ENCODE measurements at regions not wholly inside any gene's neighbourhood (a gene's known extent, or its start where the extent isn't known, plus 50 kb on each side); places are given as distances from the start of the nearest gene placed in this dataset.

GRCh38 chr2:106306387-106306786 lies 112.3 kb upstream of the UXS1 start:
- CTCF ChIA-PET = no interaction called here

DNA sequence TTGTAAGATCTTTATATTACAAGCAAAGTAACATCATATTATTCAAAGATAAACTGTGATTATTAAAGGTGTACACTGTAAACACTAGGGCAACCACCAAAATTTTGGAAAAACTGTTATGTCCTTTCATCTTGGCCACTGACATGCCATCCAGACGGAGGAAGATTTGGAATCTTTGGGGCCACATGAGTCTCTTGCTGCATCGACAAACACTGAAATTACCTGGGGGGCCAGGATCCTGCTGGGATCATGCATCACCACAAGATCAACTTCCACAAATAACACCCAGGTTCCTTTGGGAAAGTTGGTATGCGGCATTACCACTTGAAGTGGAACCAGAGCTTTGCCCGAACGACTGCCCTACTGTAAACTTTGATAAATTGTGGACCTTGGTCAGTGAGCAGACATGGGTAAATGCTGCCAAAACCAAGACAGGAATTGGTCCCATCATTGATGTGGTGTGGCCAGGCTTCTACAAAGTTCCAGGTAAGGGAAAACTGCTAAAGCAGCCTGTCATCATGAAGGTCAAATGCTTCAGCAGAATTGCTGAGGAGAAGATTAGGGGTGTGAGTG lies 110.6 kb upstream of the UXS1 start:
- ChIA-PET POLR2A (ENCODE audit: unreplicated experiment) (no interaction called here), CTCF (no interaction called here)
- H4K20me1 ChIP-seq (ENCODE audit: low read length) = no peaks in the 10 kb centered on the region
- no peak overlapping the region for H3K4me2 ChIP-seq (ENCODE audit: low read length)
- no peak overlapping the region for H3K9ac ChIP-seq (ENCODE audit: low read length)
- intact Hi-C loops (cut with micrococcal nuclease) = no loop called here
- no peaks in the 10 kb centered on the region for H3F3A ChIP-seq (ENCODE audit: low read length, unreplicated experiment)
- no peak overlapping the region for H3K27ac ChIP-seq (ENCODE audit: low read length)
- H3K4me3 ChIP-seq (ENCODE audit: low read length) = no peak overlapping the region
- H3K9me2 ChIP-seq (replicated peaks; ENCODE audit: low read length) = no peaks in the 10 kb centered on the region
- ATAC-seq = no peak
- peaks cover 27% of the 10 kb centered on the region for H3K27me3 ChIP-seq (ENCODE audit: low read length)
- DNase-seq = no peak
- H2AFZ ChIP-seq (ENCODE audit: low read length) = no peak overlapping the region
- no peaks in the 10 kb centered on the region for H3K9me3 ChIP-seq (ENCODE audit: low read length)
- no TSS peak for BruUV-seq (replicated peaks)
- H3K36me3 ChIP-seq (ENCODE audit: low read depth, low read length) = no peaks in the 10 kb centered on the region
- TF ChIP-seq EZH2phosphoT487 (IDR thresholded peaks at IDR 0.05; ENCODE audit: borderline replicate concordance, low read length) (no peak), EZH2 (IDR thresholded peaks at IDR 0.05; ENCODE audit: low read length, unreplicated experiment) (no peak), CTCF (conservative IDR thresholded peaks at IDR 0.05; ENCODE audit: low read depth, low read length) (no peak)
- no peaks in the 10 kb centered on the region for H3K79me2 ChIP-seq (ENCODE audit: low read length)
- H3K4me1 ChIP-seq (ENCODE audit: insufficient read depth, low read length) = no peaks in the 10 kb centered on the region

More at GRCh38 chr2:106306387-106306786, 112.3 kb upstream of the UXS1 start:
- no peaks in the 10 kb centered on the region for H4K20me1 ChIP-seq (ENCODE audit: low read length)
- BruUV-seq (replicated peaks) = no TSS peak
- no peak overlapping the region for H3K4me2 ChIP-seq (ENCODE audit: low read length)
- ATAC-seq (no peak), DNase-seq (no peak)
- no peaks in the 10 kb centered on the region for H3K4me1 ChIP-seq (ENCODE audit: insufficient read depth, low read length)
- H3K9ac ChIP-seq (ENCODE audit: low read length) = no peak overlapping the region
- peaks cover 30% of the 10 kb centered on the region for H3K27me3 ChIP-seq (ENCODE audit: low read length)
- no peak overlapping the region for H2AFZ ChIP-seq (ENCODE audit: low read length)
- intact Hi-C loops (cut with micrococcal nuclease) = no loop called here
- no peaks in the 10 kb centered on the region for H3K9me3 ChIP-seq (ENCODE audit: low read length)
- H3K9me2 ChIP-seq (replicated peaks; ENCODE audit: low read length) = no peaks in the 10 kb centered on the region
- no peaks in the 10 kb centered on the region for H3F3A ChIP-seq (ENCODE audit: low read length, unreplicated experiment)
- H3K79me2 ChIP-seq (ENCODE audit: low read length) = no peaks in the 10 kb centered on the region
- POLR2A ChIA-PET (ENCODE audit: unreplicated experiment) = no interaction called here
- no peak overlapping the region for H3K27ac ChIP-seq (ENCODE audit: low read length)
- H3K36me3 ChIP-seq (ENCODE audit: low read depth, low read length) = no peaks in the 10 kb centered on the region
- no peak for TF ChIP-seq EZH2 (IDR thresholded peaks at IDR 0.05; ENCODE audit: low read length, unreplicated experiment)
- no peak for TF ChIP-seq EZH2phosphoT487 (IDR thresholded peaks at IDR 0.05; ENCODE audit: borderline replicate concordance, low read length)
- no peak for TF ChIP-seq CTCF (conservative IDR thresholded peaks at IDR 0.05; ENCODE audit: low read depth, low read length)
- H3K4me3 ChIP-seq (ENCODE audit: low read length) = no peak overlapping the region

DNA sequence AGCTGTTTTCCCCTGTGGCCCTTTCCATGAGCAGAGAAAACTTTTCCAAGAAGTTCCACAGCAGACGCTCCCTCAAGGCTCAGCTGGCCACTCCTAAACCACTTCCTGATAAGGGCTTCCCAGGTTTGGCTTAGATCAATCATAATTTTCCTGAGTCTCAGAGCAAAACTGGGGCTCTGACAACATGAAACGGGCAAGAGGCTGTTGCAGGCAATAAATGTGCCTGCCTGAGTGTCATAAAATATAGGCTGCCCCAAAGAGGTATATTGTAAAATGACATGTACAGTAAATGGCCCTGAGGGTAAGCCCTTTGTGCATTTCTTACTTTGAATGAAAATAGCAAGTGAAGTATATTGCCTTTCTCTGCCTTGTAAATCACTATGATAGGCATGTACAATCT lies 105.6 kb upstream of the UXS1 start:
- ATAC-seq (no peak), DNase-seq (no peak)
- TF ChIP-seq EZH2 (IDR thresholded peaks at IDR 0.05; ENCODE audit: low read length, unreplicated experiment) (no peak), CTCF (conservative IDR thresholded peaks at IDR 0.05; ENCODE audit: low read depth, low read length) (no peak), EZH2phosphoT487 (IDR thresholded peaks at IDR 0.05; ENCODE audit: borderline replicate concordance, low read length) (no peak)
- intact Hi-C loops (cut with micrococcal nuclease) = no loop called here
- BruUV-seq (replicated peaks) = no TSS peak
- Histone ChIP-seq H3K4me2 (ENCODE audit: low read length) (no peak overlapping the region), H3K9ac (ENCODE audit: low read length) (no peak overlapping the region), H3F3A (ENCODE audit: low read length, unreplicated experiment) (no peaks in the 10 kb centered on the region), H3K27ac (ENCODE audit: low read length) (no peak overlapping the region), H3K4me3 (ENCODE audit: low read length) (no peak overlapping the region), H3K79me2 (ENCODE audit: low read length) (no peaks in the 10 kb centered on the region), H3K4me1 (ENCODE audit: insufficient read depth, low read length) (no peaks in the 10 kb centered on the region), H2AFZ (ENCODE audit: low read length) (no peak overlapping the region), H3K9me3 (ENCODE audit: low read length) (no peaks in the 10 kb centered on the region), H4K20me1 (ENCODE audit: low read length) (no peaks in the 10 kb centered on the region), H3K36me3 (ENCODE audit: low read depth, low read length) (no peaks in the 10 kb centered on the region), H3K9me2 (replicated peaks; ENCODE audit: low read length) (no peaks in the 10 kb centered on the region), H3K27me3 (ENCODE audit: low read length) (peaks cover 29% of the 10 kb centered on the region)
- CTCF ChIA-PET = no interaction called here
- POLR2A ChIA-PET (ENCODE audit: unreplicated experiment) = no interaction called here
